HepG2 (cell line): ENCODE measurements at regions not wholly inside any gene's neighbourhood (a gene's known extent, or its start where the extent isn't known, plus 50 kb on each side); places are given as distances from the start of the nearest gene placed in this dataset.

Source experiments
- ATAC-seq: fragments of 200-7000 bp; cut with Tn5 transposase; 3 replicates; pipeline ENCODE4 v1.9.1; 2020; ENCODE audit warnings: mild to moderate bottlenecking, moderate library complexity
- BruUV-seq: library from RNA; stranded (reverse); fragments of 400-500 nt; replicated peaks from 2 replicates; lab custom pipeline; 2021; lab: Mats Ljungman, UMichigan
- CTCF ChIA-PET: fragments of 300-600 bp; formaldehyde crosslinking; extraction: SDS; loops from one replicate; lab custom pipeline; 2021; ENCODE audit warnings: low total read pairs, inconsistent platforms, low intra/inter-chr PET ratio; lab: Yijun Ruan, JAX
- POLR2A ChIA-PET: fragments of 350-600 bp; sonication (Branson Sonifier 250); formaldehyde crosslinking; loops from one replicate; lab custom pipeline; 2020; ENCODE audit warnings: antibody characterized with exemption, inconsistent platforms; lab: Yijun Ruan, JAX
- DNase-seq: peaks from one replicate; pipeline ENCODE4 v3.0.0-alpha.2; 2015; ENCODE audit warnings: low spot score
- FAIRE-seq: peaks from 3 replicates; lab custom pipeline; 2011; peaks lifted over from hg19 to GRCh38; lab: Jason Lieb, UNC
- H2AFZ ChIP-seq: one replicate; pipeline ENCODE4 v1.6.1; 2011; ENCODE audit warnings: low read length, inconsistent platforms
- H3K27ac ChIP-seq: fragments of 300-600 bp; 3 replicates; pipeline ENCODE4 v1.8.0; 2011; ENCODE audit warnings: mixed run types, mild to moderate bottlenecking, mixed read lengths, low read length, inconsistent platforms; ENCODE audit not compliant: insufficient read depth; ENCODE audit errors: extremely low read length
- H3K27me3 ChIP-seq, 2 experiments: fragments of 200-600 bp in 1 of 2; 2 replicates in 1 of 2; 3 replicates in 1 of 2; pipeline versions ENCODE4 v1.6.0 to v1.8.0; 2011; ENCODE audit warnings: low read length in 2 of 2, mild to moderate bottlenecking in 2 of 2, moderate library complexity in 2 of 2, inconsistent platforms in 1 of 2; ENCODE audit not compliant: insufficient read depth in 2 of 2, control insufficient read depth in 1 of 2
- H3K36me3 ChIP-seq, 2 experiments: fragments of 200-600 bp in 1 of 2; replicated peaks in 1 of 2; 2 replicates in 1 of 2; 3 replicates in 1 of 2; pipeline versions ENCODE4 v1.5.1 to v1.8.0; 2011; ENCODE audit warnings: low read length in 2 of 2, inconsistent platforms in 1 of 2; ENCODE audit not compliant: insufficient read depth in 2 of 2, control insufficient read depth in 1 of 2
- H3K4me1 ChIP-seq: 2 replicates; pipeline ENCODE4 v1.5.1; 2012; ENCODE audit warnings: low read length, inconsistent platforms; ENCODE audit not compliant: insufficient read depth
- H3K4me2 ChIP-seq: 2 replicates; pipeline ENCODE4 v1.6.0; 2011; ENCODE audit warnings: low read depth, low read length, inconsistent platforms
- H3K4me3 ChIP-seq, 3 experiments: fragments of 200-600 bp in 1 of 3; sonication (generic), shearing (Covaris generic) in 1 of 3; replicated peaks in 1 of 3; 2 replicates each; pipeline ENCODE4 v1.5.1; 2011 to 2016; ENCODE audit warnings: low read length in 3 of 3, inconsistent platforms in 2 of 3, low read depth in 2 of 3, mild to moderate bottlenecking in 2 of 3, control low read depth in 1 of 3, mixed read lengths in 1 of 3; ENCODE audit not compliant: insufficient read depth in 1 of 3
- H3K79me2 ChIP-seq: one replicate; pipeline ENCODE4 v1.6.1; 2011; ENCODE audit warnings: low read length, inconsistent platforms; ENCODE audit not compliant: insufficient read depth
- H3K9ac ChIP-seq: 2 replicates; pipeline ENCODE4 v1.6.0; 2011; ENCODE audit warnings: mild to moderate bottlenecking, low read depth, low read length, inconsistent platforms; ENCODE audit not compliant: insufficient read depth
- H3K9me3 ChIP-seq: 2 replicates; pipeline ENCODE4 v1.5.1; 2012; ENCODE audit warnings: mild to moderate bottlenecking, low read length
- H4K20me1 ChIP-seq: 2 replicates; pipeline ENCODE4 v1.6.0; 2011; ENCODE audit warnings: inconsistent platforms, mild to moderate bottlenecking, low read length, moderate library complexity; ENCODE audit not compliant: insufficient read depth
- ELF3 ChIP-seq: IDR thresholded peaks from 2 replicates; pipeline ENCODE4 v1.6.1; 2016; ENCODE audit warnings: missing genetic modification reagents, missing compliant biosample characterization
- IRF2 ChIP-seq: IDR thresholded peaks from 2 replicates; pipeline ENCODE4 v1.6.1; 2018; ENCODE audit warnings: missing genetic modification reagents, missing compliant biosample characterization
- MTF2 ChIP-seq: sonication (generic); formaldehyde crosslinking; IDR thresholded peaks from 2 replicates; pipeline ENCODE4 v1.5.0; 2020; ENCODE audit warnings: missing genetic modification reagents, borderline replicate concordance
- ZNF205 ChIP-seq: IDR thresholded peaks from 2 replicates; pipeline ENCODE4 v1.6.1; 2018; ENCODE audit warnings: missing biosample characterization, missing genetic modification reagents
- ZNF230 ChIP-seq: sonication (generic); formaldehyde crosslinking; IDR thresholded peaks from 2 replicates; pipeline ENCODE4 v1.4.0; 2020; ENCODE audit warnings: mild to moderate bottlenecking, missing genetic modification reagents
- WGBS: methylation state at CpG from one replicate; pipeline ENCODE4 v1.1.6; 2017; ENCODE audit warnings: low lambda C conversion rate; 5-methylcytosine and 5-hydroxymethylcytosine counted together
- in situ Hi-C: cut with HindIII; loops from 2 replicates; pipeline ENCODE4 v1.10.0; 2017; ENCODE audit warnings: low pct_unique_long_range_greater_than_20kb; ENCODE audit not compliant: extremely low pct_ligation_motif_present
- intact Hi-C: fragments of 100-400 bp; cut with micrococcal nuclease; formaldehyde crosslinking; loops from one replicate; pipeline ENCODE4 v1.10.0; 2022; ENCODE audit not compliant: unreplicated experiment
- TF ChIP-seq, protein P1 (sequence below), 2 experiments: sonication (generic) in 1 of 2; formaldehyde crosslinking in 1 of 2; IDR thresholded peaks; 2 replicates each; pipeline versions ENCODE4 v1.6.1 to v1.9.0; 2014 to 2022; ENCODE audit warnings: antibody characterized with exemption in 1 of 2, borderline replicate concordance in 1 of 2, inconsistent platforms in 1 of 2, low read depth in 1 of 2, missing genetic modification reagents in 1 of 2
- TF ChIP-seq, protein P2 (sequence below): sonication (generic); formaldehyde crosslinking; IDR thresholded peaks from 2 replicates; pipeline ENCODE4 v1.4.0; 2020; ENCODE audit warnings: mild to moderate bottlenecking, missing genetic modification reagents
- TF ChIP-seq, protein P3 (sequence below): sonication (generic); formaldehyde crosslinking; IDR thresholded peaks from 2 replicates; pipeline ENCODE4 v1.4.0; 2020; ENCODE audit warnings: missing genetic modification reagents
- TF ChIP-seq, protein P4 (sequence below), 2 experiments: sonication (generic) in 1 of 2; formaldehyde crosslinking in 1 of 2; IDR thresholded peaks; 2 replicates each; pipeline versions ENCODE4 v1.4.0 to v1.6.1; 2018 to 2020; ENCODE audit warnings: missing genetic modification reagents in 2 of 2, borderline replicate concordance in 1 of 2, low read depth in 1 of 2, mild to moderate bottlenecking in 1 of 2, missing biosample characterization in 1 of 2
- TF ChIP-seq, protein P5 (sequence below): sonication (generic); formaldehyde crosslinking; IDR thresholded peaks from 2 replicates; pipeline ENCODE4 v1.4.0; 2020; ENCODE audit warnings: missing genetic modification reagents

DNA sequence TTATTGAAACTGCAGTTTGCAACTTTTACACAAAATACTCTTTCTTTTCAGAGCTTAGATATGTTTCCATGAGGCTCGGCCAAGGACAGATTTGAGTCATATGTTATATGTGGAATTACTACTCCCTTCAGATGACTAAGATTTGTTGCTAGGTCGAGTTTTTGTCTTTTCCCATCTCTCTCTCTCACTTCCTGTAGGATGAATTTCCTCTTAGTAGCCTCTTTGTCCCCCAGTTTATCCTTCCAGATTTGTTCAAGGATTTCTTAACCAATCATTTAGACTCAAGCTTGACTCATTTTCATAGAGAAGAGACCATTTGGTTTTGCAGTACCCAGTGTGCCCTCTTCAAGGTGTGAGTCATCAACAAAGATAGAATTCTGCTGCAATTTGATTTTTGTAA, 209.2 kb downstream of the GLUD2 start:
- Histone ChIP-seq H3K27ac (no peak overlapping the region), H3K36me3 (no peaks in the 10 kb centered on the region), H3K27me3 (no peaks in the 10 kb centered on the region), H3K4me2 (no peak overlapping the region), H3K4me1 (no peaks in the 10 kb centered on the region), H3K9ac (no peak overlapping the region), H3K79me2 (no peaks in the 10 kb centered on the region), H2AFZ (no peak overlapping the region), H4K20me1 (no peaks in the 10 kb centered on the region), H3K4me3 (no peak overlapping the region), H3K9me3 (no peaks in the 10 kb centered on the region)
- intact Hi-C loops, result no loop called here
- no TSS peak for BruUV-seq
- FAIRE-seq (no peak), ATAC-seq (no peak), DNase-seq (no peak)
- WGBS, result 5% methylated on average over 2 of the region's 2 CpGs
- CTCF ChIA-PET, result no interaction called here
- POLR2A ChIA-PET, result no interaction called here
- in situ Hi-C loops, result no loop called here
- TF ChIP-seq, protein P1, sequence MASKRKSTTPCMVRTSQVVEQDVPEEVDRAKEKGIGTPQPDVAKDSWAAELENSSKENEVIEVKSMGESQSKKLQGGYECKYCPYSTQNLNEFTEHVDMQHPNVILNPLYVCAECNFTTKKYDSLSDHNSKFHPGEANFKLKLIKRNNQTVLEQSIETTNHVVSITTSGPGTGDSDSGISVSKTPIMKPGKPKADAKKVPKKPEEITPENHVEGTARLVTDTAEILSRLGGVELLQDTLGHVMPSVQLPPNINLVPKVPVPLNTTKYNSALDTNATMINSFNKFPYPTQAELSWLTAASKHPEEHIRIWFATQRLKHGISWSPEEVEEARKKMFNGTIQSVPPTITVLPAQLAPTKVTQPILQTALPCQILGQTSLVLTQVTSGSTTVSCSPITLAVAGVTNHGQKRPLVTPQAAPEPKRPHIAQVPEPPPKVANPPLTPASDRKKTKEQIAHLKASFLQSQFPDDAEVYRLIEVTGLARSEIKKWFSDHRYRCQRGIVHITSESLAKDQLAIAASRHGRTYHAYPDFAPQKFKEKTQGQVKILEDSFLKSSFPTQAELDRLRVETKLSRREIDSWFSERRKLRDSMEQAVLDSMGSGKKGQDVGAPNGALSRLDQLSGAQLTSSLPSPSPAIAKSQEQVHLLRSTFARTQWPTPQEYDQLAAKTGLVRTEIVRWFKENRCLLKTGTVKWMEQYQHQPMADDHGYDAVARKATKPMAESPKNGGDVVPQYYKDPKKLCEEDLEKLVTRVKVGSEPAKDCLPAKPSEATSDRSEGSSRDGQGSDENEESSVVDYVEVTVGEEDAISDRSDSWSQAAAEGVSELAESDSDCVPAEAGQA (IDR thresholded peaks at IDR 0.05; ENCODE audit: low read depth), result no peak
- TF ChIP-seq, protein P1 (CRISPR knock-in tag; IDR thresholded peaks at IDR 0.05; ENCODE audit: borderline replicate concordance), result no peak
- TF ChIP-seq, protein P2, sequence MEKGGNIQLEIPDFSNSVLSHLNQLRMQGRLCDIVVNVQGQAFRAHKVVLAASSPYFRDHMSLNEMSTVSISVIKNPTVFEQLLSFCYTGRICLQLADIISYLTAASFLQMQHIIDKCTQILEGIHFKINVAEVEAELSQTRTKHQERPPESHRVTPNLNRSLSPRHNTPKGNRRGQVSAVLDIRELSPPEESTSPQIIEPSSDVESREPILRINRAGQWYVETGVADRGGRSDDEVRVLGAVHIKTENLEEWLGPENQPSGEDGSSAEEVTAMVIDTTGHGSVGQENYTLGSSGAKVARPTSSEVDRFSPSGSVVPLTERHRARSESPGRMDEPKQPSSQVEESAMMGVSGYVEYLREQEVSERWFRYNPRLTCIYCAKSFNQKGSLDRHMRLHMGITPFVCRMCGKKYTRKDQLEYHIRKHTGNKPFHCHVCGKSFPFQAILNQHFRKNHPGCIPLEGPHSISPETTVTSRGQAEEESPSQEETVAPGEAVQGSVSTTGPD (CRISPR knock-in tag), result no peak
- TF ChIP-seq MTF2 (CRISPR knock-in tag), result no peak
- TF ChIP-seq, protein P3, sequence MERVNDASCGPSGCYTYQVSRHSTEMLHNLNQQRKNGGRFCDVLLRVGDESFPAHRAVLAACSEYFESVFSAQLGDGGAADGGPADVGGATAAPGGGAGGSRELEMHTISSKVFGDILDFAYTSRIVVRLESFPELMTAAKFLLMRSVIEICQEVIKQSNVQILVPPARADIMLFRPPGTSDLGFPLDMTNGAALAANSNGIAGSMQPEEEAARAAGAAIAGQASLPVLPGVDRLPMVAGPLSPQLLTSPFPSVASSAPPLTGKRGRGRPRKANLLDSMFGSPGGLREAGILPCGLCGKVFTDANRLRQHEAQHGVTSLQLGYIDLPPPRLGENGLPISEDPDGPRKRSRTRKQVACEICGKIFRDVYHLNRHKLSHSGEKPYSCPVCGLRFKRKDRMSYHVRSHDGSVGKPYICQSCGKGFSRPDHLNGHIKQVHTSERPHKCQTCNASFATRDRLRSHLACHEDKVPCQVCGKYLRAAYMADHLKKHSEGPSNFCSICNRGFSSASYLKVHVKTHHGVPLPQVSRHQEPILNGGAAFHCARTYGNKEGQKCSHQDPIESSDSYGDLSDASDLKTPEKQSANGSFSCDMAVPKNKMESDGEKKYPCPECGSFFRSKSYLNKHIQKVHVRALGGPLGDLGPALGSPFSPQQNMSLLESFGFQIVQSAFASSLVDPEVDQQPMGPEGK (CRISPR knock-in tag), result no peak
- TF ChIP-seq, protein P4, sequence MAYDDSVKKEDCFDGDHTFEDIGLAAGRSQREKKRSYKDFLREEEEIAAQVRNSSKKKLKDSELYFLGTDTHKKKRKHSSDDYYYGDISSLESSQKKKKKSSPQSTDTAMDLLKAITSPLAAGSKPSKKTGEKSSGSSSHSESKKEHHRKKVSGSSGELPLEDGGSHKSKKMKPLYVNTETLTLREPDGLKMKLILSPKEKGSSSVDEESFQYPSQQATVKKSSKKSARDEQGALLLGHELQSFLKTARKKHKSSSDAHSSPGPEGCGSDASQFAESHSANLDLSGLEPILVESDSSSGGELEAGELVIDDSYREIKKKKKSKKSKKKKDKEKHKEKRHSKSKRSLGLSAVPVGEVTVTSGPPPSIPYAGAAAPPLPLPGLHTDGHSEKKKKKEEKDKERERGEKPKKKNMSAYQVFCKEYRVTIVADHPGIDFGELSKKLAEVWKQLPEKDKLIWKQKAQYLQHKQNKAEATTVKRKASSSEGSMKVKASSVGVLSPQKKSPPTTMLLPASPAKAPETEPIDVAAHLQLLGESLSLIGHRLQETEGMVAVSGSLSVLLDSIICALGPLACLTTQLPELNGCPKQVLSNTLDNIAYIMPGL (CRISPR knock-in tag; IDR thresholded peaks at IDR 0.05; ENCODE audit: borderline replicate concordance in 1 of 2, low read depth in 1 of 2), result no peak
- TF ChIP-seq ELF3 (CRISPR knock-in tag), result no peak
- TF ChIP-seq, protein P5, sequence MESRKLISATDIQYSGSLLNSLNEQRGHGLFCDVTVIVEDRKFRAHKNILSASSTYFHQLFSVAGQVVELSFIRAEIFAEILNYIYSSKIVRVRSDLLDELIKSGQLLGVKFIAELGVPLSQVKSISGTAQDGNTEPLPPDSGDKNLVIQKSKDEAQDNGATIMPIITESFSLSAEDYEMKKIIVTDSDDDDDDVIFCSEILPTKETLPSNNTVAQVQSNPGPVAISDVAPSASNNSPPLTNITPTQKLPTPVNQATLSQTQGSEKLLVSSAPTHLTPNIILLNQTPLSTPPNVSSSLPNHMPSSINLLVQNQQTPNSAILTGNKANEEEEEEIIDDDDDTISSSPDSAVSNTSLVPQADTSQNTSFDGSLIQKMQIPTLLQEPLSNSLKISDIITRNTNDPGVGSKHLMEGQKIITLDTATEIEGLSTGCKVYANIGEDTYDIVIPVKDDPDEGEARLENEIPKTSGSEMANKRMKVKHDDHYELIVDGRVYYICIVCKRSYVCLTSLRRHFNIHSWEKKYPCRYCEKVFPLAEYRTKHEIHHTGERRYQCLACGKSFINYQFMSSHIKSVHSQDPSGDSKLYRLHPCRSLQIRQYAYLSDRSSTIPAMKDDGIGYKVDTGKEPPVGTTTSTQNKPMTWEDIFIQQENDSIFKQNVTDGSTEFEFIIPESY (CRISPR knock-in tag), result no peak
- no peak for TF ChIP-seq ZNF230 (CRISPR knock-in tag)
- no peak for TF ChIP-seq ZNF205 (CRISPR knock-in tag)
- TF ChIP-seq IRF2, result no peak
